Calu3 (cell line): ENCODE measurements at regions not wholly inside any gene's neighbourhood (a gene's known extent, or its start where the extent isn't known, plus 50 kb on each side); places are given as distances from the start of the nearest gene placed in this dataset.

Source experiments
- BruUV-seq: library from RNA; stranded (reverse); fragments of 400-500 nt; replicated peaks from 2 replicates; lab custom pipeline; 2021; lab: Mats Ljungman, UMichigan
- CTCF ChIA-PET: fragments of 300-600 bp; sonication (Branson Sonifier 250); formaldehyde crosslinking; loops from one replicate; lab custom pipeline; 2022; ENCODE audit warnings: antibody characterized with exemption; lab: Charles Lee
- DNase-seq: peaks from one replicate; pipeline ENCODE4 v3.0.0; 2022
- H3K27ac Mint-ChIP-seq: one replicate; pipeline ENCODE4 v1.8.0; 2022; ENCODE audit warnings: mixed read lengths; ENCODE audit not compliant: unreplicated experiment
- H3K27me3 Mint-ChIP-seq: one replicate; pipeline ENCODE4 v1.8.0; 2022; ENCODE audit warnings: mixed read lengths; ENCODE audit not compliant: unreplicated experiment
- H3K36me3 Mint-ChIP-seq: one replicate; pipeline ENCODE4 v1.8.0; 2022; ENCODE audit warnings: mild to moderate bottlenecking, moderate library complexity, mixed read lengths; ENCODE audit not compliant: insufficient read depth, unreplicated experiment
- H3K4me1 Mint-ChIP-seq: one replicate; pipeline ENCODE4 v1.8.0; 2022; ENCODE audit warnings: mild to moderate bottlenecking, low read depth, mixed read lengths; ENCODE audit not compliant: unreplicated experiment
- H3K4me3 Mint-ChIP-seq: one replicate; pipeline ENCODE4 v1.8.0; 2022; ENCODE audit warnings: mild to moderate bottlenecking, low read depth, moderate library complexity, mixed read lengths; ENCODE audit not compliant: unreplicated experiment
- H3K9me3 Mint-ChIP-seq: one replicate; pipeline ENCODE4 v1.8.0; 2022; ENCODE audit warnings: low read depth, mixed read lengths; ENCODE audit not compliant: unreplicated experiment
- CTCF ChIP-seq: fragments of 200-600 bp; IDR thresholded peaks from one replicate; pipeline ENCODE4 v1.8.0; 2022; ENCODE audit warnings: antibody characterized with exemption; ENCODE audit not compliant: unreplicated experiment
- intact Hi-C: fragments of 100-400 bp; cut with micrococcal nuclease; formaldehyde crosslinking; loops from one replicate; pipeline ENCODE4 v1.10.0; 2022; ENCODE audit not compliant: unreplicated experiment

DNA sequence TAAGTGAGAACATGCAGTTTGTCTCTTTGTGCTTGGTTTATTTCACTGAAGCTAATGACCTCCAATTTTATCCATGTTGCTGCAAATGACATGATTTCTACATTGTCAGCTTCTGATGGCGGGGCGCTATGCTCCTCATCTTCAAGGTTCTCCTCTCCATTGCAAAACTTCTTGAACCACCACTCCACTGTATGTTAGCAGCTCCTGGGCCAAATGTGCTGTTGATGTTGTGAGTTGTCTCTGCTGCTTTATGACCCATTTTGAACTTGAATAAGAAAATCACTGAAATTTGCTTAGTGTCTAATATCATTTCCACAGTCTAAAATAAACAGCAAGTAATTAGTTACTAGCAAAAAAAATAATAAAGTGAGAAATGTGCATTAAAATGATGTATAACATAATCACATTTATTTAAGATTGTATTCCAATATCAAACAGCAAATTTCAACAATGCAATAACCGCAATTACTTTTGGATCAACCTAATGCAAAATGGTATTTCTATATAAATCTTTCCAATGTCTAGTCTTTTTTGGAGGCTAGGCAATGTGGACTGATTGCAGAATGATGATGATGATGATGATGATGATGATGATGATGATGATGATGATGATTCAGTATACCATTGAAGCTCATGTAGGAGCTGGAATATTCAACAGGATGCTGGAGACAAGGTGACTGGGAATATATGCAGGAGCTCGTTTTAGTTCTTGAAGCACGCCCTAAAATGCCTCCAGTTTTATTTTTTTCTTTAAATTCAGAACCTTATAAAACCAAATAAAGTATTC is 304.9 kb upstream of the KYNU start:
- Mint-ChIP-seq H3K27ac (no peak overlapping the region), H3K4me3 (no peak overlapping the region), H3K27me3 (no peaks in the 10 kb centered on the region), H3K4me1 (no peaks in the 10 kb centered on the region), H3K36me3 (no peaks in the 10 kb centered on the region), H3K9me3 (no peaks in the 10 kb centered on the region)
- DNase-seq: no peak
- no peak for TF ChIP-seq CTCF
- BruUV-seq: no TSS peak
- CTCF ChIA-PET: no interaction called here
- intact Hi-C loops: no loop called here

GRCh38 chr2:142571934-142572333 is 305.5 kb upstream of the KYNU start:
- intact Hi-C loops: no loop called here
- no peak overlapping the region for H3K4me3 Mint-ChIP-seq
- no peaks in the 10 kb centered on the region for H3K9me3 Mint-ChIP-seq
- no peak for TF ChIP-seq CTCF
- CTCF ChIA-PET: no interaction called here
- no peak for DNase-seq
- H3K27ac Mint-ChIP-seq: no peak overlapping the region
- BruUV-seq: no TSS peak
- no peaks in the 10 kb centered on the region for H3K27me3 Mint-ChIP-seq
- H3K36me3 Mint-ChIP-seq: no peaks in the 10 kb centered on the region
- H3K4me1 Mint-ChIP-seq: no peaks in the 10 kb centered on the region

GRCh38 chr2:142562900-142563299 is 314.6 kb upstream of the KYNU start:
- H3K27me3 Mint-ChIP-seq: no peaks in the 10 kb centered on the region

GRCh38 chr2:142561656-142562055 is 315.8 kb upstream of the KYNU start:
- no peak overlapping the region for H3K4me3 Mint-ChIP-seq
- BruUV-seq: no TSS peak
- H3K4me1 Mint-ChIP-seq: no peaks in the 10 kb centered on the region
- H3K27ac Mint-ChIP-seq: no peak overlapping the region
- no peak for DNase-seq
- intact Hi-C loops: no loop called here
- H3K36me3 Mint-ChIP-seq: no peaks in the 10 kb centered on the region
- H3K27me3 Mint-ChIP-seq: no peaks in the 10 kb centered on the region
- no peak for TF ChIP-seq CTCF
- CTCF ChIA-PET: no interaction called here
- peaks cover 4% of the 10 kb centered on the region for H3K9me3 Mint-ChIP-seq

More at GRCh38 chr2:142562900-142563299, 314.6 kb upstream of the KYNU start:
- Mint-ChIP-seq H3K4me1 (no peaks in the 10 kb centered on the region), H3K9me3 (peaks cover 4% of the 10 kb centered on the region), H3K4me3 (no peak overlapping the region), H3K27ac (no peak overlapping the region), H3K36me3 (no peaks in the 10 kb centered on the region)
- CTCF ChIA-PET: no interaction called here
- DNase-seq: no peak
- BruUV-seq: no TSS peak
- no peak for TF ChIP-seq CTCF
- intact Hi-C loops: no loop called here
